ENCODE measurements at regions not wholly inside any gene's neighbourhood (a gene's known extent, or its start where the extent isn't known, plus 50 kb on each side); places are given as distances from the start of the nearest gene placed in this dataset.

DNA sequence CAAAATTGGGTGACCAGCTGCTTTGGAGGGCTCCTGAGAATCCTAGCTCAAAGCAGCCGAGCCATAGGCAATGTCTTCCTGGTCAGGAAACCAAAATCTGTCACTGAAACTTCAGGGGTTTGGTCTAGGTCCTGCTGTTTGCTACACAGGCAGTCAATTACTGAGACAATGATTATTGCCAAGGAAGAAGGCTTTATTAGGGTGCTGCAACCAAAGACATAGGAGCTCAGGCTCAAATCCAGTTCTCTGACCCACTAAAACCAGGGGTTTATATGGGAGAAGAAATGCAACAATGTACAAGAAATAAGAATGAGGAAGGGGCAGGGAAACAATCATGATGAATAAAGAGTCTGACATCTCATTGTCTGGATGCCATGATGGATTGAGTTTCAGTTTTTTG lies 410.3 kb upstream of the ZWINT start:
- intact Hi-C loops (cut with micrococcal nuclease; ENCODE audit: unreplicated experiment), result no loop called here
- no peak for TF ChIP-seq CTCF (IDR thresholded peaks at IDR 0.05; ENCODE audit: insufficient read depth in 1 of 2, low read depth in 1 of 2, low read length in 1 of 2, severe bottlenecking in 1 of 2, unreplicated experiment in 1 of 2)
- no peak for DNase-seq
- no peaks in the 10 kb centered on the region for H3K27me3 Mint-ChIP-seq (ENCODE audit: insufficient read depth, unreplicated experiment)
- ChIA-PET POLR2A (no interaction called here), CTCF (no interaction called here)
- H3K9me3 ChIP-seq, result peaks cover 30% of the 10 kb centered on the region
- no peaks in the 10 kb centered on the region for H3K27me3 ChIP-seq (replicated peaks; ENCODE audit: control insufficient read depth, insufficient read depth, low read length)
- H3K4me3 ChIP-seq (ENCODE audit: low read depth, low read length), result no peak overlapping the region
- BruUV-seq (replicated peaks), result no TSS peak
- H3K4me1 ChIP-seq, result no peaks in the 10 kb centered on the region
- H3K36me3 Mint-ChIP-seq (ENCODE audit: insufficient read depth, unreplicated experiment), result no peaks in the 10 kb centered on the region
- H3K4me3 Mint-ChIP-seq (ENCODE audit: unreplicated experiment), result no peak overlapping the region
- H3K9me3 Mint-ChIP-seq (ENCODE audit: unreplicated experiment), result peaks cover 58% of the 10 kb centered on the region
- H3K36me3 ChIP-seq (ENCODE audit: control insufficient read depth, insufficient read depth, low read length), result no peaks in the 10 kb centered on the region
- H3K27ac Mint-ChIP-seq (ENCODE audit: unreplicated experiment), result no peak overlapping the region
- H3K4me1 Mint-ChIP-seq (ENCODE audit: low read depth, unreplicated experiment), result no peaks in the 10 kb centered on the region

GRCh38 chr10:56763090-56763489 lies 402.0 kb upstream of the ZWINT start:
- intact Hi-C loops (cut with micrococcal nuclease; ENCODE audit: unreplicated experiment), result no loop called here
- H3K4me3 Mint-ChIP-seq (ENCODE audit: unreplicated experiment), result no peak overlapping the region

GRCh38 chr10:56745490-56745889 lies 384.4 kb upstream of the ZWINT start:
- ChIA-PET CTCF (no interaction called here), POLR2A (no interaction called here)
- H3K9me3 Mint-ChIP-seq (ENCODE audit: unreplicated experiment), result no peaks in the 10 kb centered on the region
- H3K27ac Mint-ChIP-seq (ENCODE audit: unreplicated experiment), result no peak overlapping the region
- no peaks in the 10 kb centered on the region for H3K4me1 ChIP-seq
- intact Hi-C loops (cut with micrococcal nuclease; ENCODE audit: unreplicated experiment), result no loop called here
- no peak overlapping the region for H3K4me3 Mint-ChIP-seq (ENCODE audit: unreplicated experiment)
- no peak for DNase-seq
- no peaks in the 10 kb centered on the region for H3K36me3 ChIP-seq (ENCODE audit: control insufficient read depth, insufficient read depth, low read length)
- H3K9me3 ChIP-seq, result no peaks in the 10 kb centered on the region; the same call in 1 of the 2 replicates
- H3K4me3 ChIP-seq (ENCODE audit: low read depth, low read length), result no peak overlapping the region
- H3K27me3 Mint-ChIP-seq (ENCODE audit: insufficient read depth, unreplicated experiment), result no peaks in the 10 kb centered on the region
- no peaks in the 10 kb centered on the region for H3K36me3 Mint-ChIP-seq (ENCODE audit: insufficient read depth, unreplicated experiment)
- BruUV-seq (replicated peaks), result no TSS peak
- TF ChIP-seq CTCF (IDR thresholded peaks at IDR 0.05; ENCODE audit: insufficient read depth in 1 of 2, low read depth in 1 of 2, low read length in 1 of 2, severe bottlenecking in 1 of 2, unreplicated experiment in 1 of 2), result no peak
- no peaks in the 10 kb centered on the region for H3K27me3 ChIP-seq (replicated peaks; ENCODE audit: control insufficient read depth, insufficient read depth, low read length)
- H3K4me1 Mint-ChIP-seq (ENCODE audit: low read depth, unreplicated experiment), result no peaks in the 10 kb centered on the region

More at GRCh38 chr10:56763090-56763489, 402.0 kb upstream of the ZWINT start:
- no peak for DNase-seq
- ChIA-PET CTCF (no interaction called here), POLR2A (no interaction called here)
- Mint-ChIP-seq H3K36me3 (ENCODE audit: insufficient read depth, unreplicated experiment) (no peaks in the 10 kb centered on the region), H3K9me3 (ENCODE audit: unreplicated experiment) (peaks cover 27% of the 10 kb centered on the region), H3K27me3 (ENCODE audit: insufficient read depth, unreplicated experiment) (no peaks in the 10 kb centered on the region), H3K27ac (ENCODE audit: unreplicated experiment) (no peak overlapping the region), H3K4me1 (ENCODE audit: low read depth, unreplicated experiment) (no peaks in the 10 kb centered on the region)
- Histone ChIP-seq H3K36me3 (ENCODE audit: control insufficient read depth, insufficient read depth, low read length) (no peaks in the 10 kb centered on the region), H3K4me1 (no peaks in the 10 kb centered on the region), H3K9me3 (peaks cover 10% of the 10 kb centered on the region), H3K27me3 (replicated peaks; ENCODE audit: control insufficient read depth, insufficient read depth, low read length) (no peaks in the 10 kb centered on the region), H3K4me3 (ENCODE audit: low read depth, low read length) (no peak overlapping the region)
- TF ChIP-seq CTCF (IDR thresholded peaks at IDR 0.05; ENCODE audit: insufficient read depth in 1 of 2, low read depth in 1 of 2, low read length in 1 of 2, severe bottlenecking in 1 of 2, unreplicated experiment in 1 of 2), result no peak
- BruUV-seq (replicated peaks), result no TSS peak

Data from Caco-2 (cell line).